Endodermal cell (in vitro differentiated cells): ENCODE measurements at regions not wholly inside any gene's neighbourhood (a gene's known extent, or its start where the extent isn't known, plus 50 kb on each side); places are given as distances from the start of the nearest gene placed in this dataset.

ENCODE experiments used
- DNase-seq: peaks from one replicate; pipeline ENCODE4 v3.0.0-alpha.2; 2017
- H3K27ac ChIP-seq: 2 replicates; pipeline ENCODE4 v1.5.1; 2013; ENCODE audit warnings: mild to moderate bottlenecking, low read depth, low read length, moderate library complexity
- H3K27me3 ChIP-seq: 2 replicates; pipeline ENCODE4 v1.6.1; 2013; ENCODE audit warnings: mild to moderate bottlenecking, low read length, moderate library complexity; ENCODE audit not compliant: insufficient read depth, control insufficient read depth, poor library complexity, severe bottlenecking
- H3K36me3 ChIP-seq: 2 replicates; pipeline ENCODE4 v1.7.0; 2013; ENCODE audit warnings: mild to moderate bottlenecking, low read length, moderate library complexity; ENCODE audit not compliant: control insufficient read depth, insufficient read depth
- H3K4me1 ChIP-seq: one replicate; pipeline ENCODE4 v1.7.0; 2013; ENCODE audit warnings: low read length; ENCODE audit not compliant: control insufficient read depth, insufficient read depth
- H3K4me3 ChIP-seq: 2 replicates; pipeline ENCODE4 v1.5.1; 2013; ENCODE audit warnings: mild to moderate bottlenecking, low read length, moderate library complexity
- H3K9ac ChIP-seq: 2 replicates; pipeline ENCODE4 v1.6.1; 2013; ENCODE audit warnings: mild to moderate bottlenecking, low read length, moderate library complexity; ENCODE audit not compliant: poor library complexity, severe bottlenecking; ENCODE audit errors: extremely low read depth
- H3K9me3 ChIP-seq: 2 replicates; pipeline ENCODE4 v1.6.1; 2013; ENCODE audit warnings: mild to moderate bottlenecking, low read length, moderate library complexity; ENCODE audit not compliant: control insufficient read depth
- H3K27ac Mint-ChIP-seq: 2 replicates; pipeline ENCODE4 v1.8.0; 2020; ENCODE audit warnings: mixed read lengths
- H3K27me3 Mint-ChIP-seq: 2 replicates; pipeline ENCODE4 v1.8.0; 2021; ENCODE audit warnings: mild to moderate bottlenecking, mixed read lengths; ENCODE audit not compliant: insufficient read depth
- H3K36me3 Mint-ChIP-seq: 2 replicates; pipeline ENCODE4 v1.8.0; 2020; ENCODE audit warnings: low read depth, mixed read lengths
- H3K4me1 Mint-ChIP-seq: 2 replicates; pipeline ENCODE4 v1.8.0; 2020; ENCODE audit warnings: mixed read lengths
- H3K4me3 Mint-ChIP-seq: 2 replicates; pipeline ENCODE4 v1.8.0; 2020; ENCODE audit warnings: mild to moderate bottlenecking, moderate library complexity, mixed read lengths
- H3K9me3 Mint-ChIP-seq: 2 replicates; pipeline ENCODE4 v1.8.0; 2020; ENCODE audit warnings: mild to moderate bottlenecking, mixed read lengths
- WGBS, 2 experiments: methylation state at CpG; one replicate each; pipeline versions ENCODE4 v1.1.5 to v1.1.7; 2013; ENCODE audit warnings: missing lambda C conversion rate in 2 of 2, mixed read lengths in 1 of 2; ENCODE audit not compliant: insufficient coverage in 1 of 2, insufficient read length in 1 of 2; 5-methylcytosine and 5-hydroxymethylcytosine counted together
- TF ChIP-seq, protein P1 (sequence below): fragments of 200-600 bp; sonication (generic); conservative IDR thresholded peaks from 2 replicates; pipeline ENCODE4 v1.5.0; 2021; ENCODE audit warnings: antibody characterized with exemption, mild to moderate bottlenecking

DNA sequence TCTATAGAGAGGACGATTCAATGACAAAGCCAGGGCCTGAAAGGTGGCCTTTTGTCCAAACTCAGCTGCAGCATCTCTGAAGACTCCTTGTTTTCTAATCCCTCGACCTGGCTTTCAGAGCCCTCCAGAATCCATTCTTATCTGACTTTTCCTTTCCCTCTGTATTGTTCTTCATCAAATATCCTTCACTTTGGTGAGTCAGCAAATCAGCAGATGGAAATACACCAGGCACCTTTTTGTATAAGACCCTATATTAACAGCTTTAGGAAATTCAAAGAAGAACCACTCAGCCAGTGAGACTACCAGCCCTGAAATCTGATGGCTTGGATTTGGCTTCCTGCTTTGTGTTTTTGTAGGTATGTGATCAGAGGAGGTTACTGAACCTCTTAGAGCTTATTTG, 81.9 kb upstream of the RAB11FIP2 start:
- no peak for DNase-seq
- Histone ChIP-seq H3K27ac (no peak overlapping the region), H3K36me3 (no peaks in the 10 kb centered on the region), H3K4me3 (no peak overlapping the region), H3K9me3 (no peaks in the 10 kb centered on the region), H3K4me1 (no peaks in the 10 kb centered on the region), H3K9ac (no peak overlapping the region), H3K27me3 (no peaks in the 10 kb centered on the region)
- TF ChIP-seq, protein P1, sequence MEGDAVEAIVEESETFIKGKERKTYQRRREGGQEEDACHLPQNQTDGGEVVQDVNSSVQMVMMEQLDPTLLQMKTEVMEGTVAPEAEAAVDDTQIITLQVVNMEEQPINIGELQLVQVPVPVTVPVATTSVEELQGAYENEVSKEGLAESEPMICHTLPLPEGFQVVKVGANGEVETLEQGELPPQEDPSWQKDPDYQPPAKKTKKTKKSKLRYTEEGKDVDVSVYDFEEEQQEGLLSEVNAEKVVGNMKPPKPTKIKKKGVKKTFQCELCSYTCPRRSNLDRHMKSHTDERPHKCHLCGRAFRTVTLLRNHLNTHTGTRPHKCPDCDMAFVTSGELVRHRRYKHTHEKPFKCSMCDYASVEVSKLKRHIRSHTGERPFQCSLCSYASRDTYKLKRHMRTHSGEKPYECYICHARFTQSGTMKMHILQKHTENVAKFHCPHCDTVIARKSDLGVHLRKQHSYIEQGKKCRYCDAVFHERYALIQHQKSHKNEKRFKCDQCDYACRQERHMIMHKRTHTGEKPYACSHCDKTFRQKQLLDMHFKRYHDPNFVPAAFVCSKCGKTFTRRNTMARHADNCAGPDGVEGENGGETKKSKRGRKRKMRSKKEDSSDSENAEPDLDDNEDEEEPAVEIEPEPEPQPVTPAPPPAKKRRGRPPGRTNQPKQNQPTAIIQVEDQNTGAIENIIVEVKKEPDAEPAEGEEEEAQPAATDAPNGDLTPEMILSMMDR = no peak
- H3K9me3 Mint-ChIP-seq = no peaks in the 10 kb centered on the region
- 64 to 76% methylated on average over 2 of the region's 2 CpGs for WGBS, 2 experiments
- H3K36me3 Mint-ChIP-seq = no peaks in the 10 kb centered on the region
- peaks cover 1% of the 10 kb centered on the region for H3K4me1 Mint-ChIP-seq
- H3K27me3 Mint-ChIP-seq = peaks cover 2% of the 10 kb centered on the region
- no peak overlapping the region for H3K27ac Mint-ChIP-seq
- H3K4me3 Mint-ChIP-seq = no peak overlapping the region

DNA sequence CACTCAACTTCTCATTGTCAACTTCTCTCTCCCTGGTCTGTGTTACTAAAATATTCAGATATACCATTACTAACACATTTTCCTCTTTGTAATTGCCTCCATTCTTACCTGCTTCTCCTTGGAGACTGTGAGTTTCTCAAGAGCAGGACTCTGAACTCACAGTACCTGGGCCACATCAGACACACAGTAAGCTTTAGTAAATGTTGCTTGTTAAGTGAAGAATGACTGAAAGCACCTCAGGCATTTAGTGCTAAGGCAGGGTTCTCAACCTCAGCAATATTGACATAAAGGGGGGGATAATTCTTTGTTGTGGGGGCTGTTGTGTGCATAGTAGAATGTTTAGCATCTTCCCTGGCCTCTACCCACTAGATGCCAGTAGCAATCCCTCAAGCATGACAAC, 72.0 kb upstream of the RAB11FIP2 start:
- no peaks in the 10 kb centered on the region for H3K36me3 ChIP-seq
- no peaks in the 10 kb centered on the region for H3K27me3 ChIP-seq
- no peak overlapping the region for H3K4me3 Mint-ChIP-seq
- H3K9me3 ChIP-seq = no peaks in the 10 kb centered on the region
- no peak overlapping the region for H3K4me3 ChIP-seq
- TF ChIP-seq, protein P1 = no peak
- H3K4me1 Mint-ChIP-seq = no peaks in the 10 kb centered on the region
- H3K9ac ChIP-seq = no peak overlapping the region
- no peaks in the 10 kb centered on the region for H3K4me1 ChIP-seq
- H3K36me3 Mint-ChIP-seq = no peaks in the 10 kb centered on the region
- no peak overlapping the region for H3K27ac ChIP-seq
- H3K9me3 Mint-ChIP-seq = no peaks in the 10 kb centered on the region
- H3K27me3 Mint-ChIP-seq = peaks cover under 1% of the 10 kb centered on the region
- no peak overlapping the region for H3K27ac Mint-ChIP-seq
- no peak for DNase-seq

DNA sequence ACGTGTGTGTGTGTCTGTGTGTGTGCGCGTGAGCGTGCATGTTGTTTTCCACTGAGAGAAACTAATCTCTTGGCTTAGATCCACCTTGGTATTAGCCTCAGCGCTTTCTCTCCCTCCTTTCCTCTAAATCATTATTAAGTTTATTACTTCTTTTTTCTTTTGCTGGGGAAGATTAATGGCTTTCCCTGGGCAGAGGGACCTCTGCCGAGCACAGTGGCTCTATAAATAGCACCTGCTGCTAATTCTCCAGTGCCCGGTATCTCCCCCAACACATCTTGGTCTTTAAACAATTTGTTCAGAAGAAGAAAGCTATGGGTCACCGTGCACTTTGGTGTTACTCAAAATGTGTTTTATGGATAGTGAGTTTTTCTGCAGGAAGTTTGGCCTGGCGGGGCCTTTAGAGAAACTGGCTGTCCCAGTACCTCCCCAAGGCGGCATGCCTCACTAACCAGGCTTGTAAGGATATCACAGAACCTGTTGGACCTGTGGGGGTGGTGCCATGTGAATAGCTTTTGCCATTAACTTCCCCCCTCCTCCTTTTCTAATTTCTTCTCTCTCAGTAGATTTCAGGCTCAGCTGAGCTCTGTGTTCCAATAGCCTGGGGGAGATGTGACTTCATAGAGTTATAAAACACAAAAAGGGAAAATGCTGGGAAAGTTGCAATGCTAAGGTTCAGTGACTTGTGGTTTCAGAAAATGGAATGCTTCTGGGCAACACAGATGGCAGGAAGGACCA, 70.1 kb upstream of the RAB11FIP2 start:
- TF ChIP-seq, protein P1 = no peak
- Histone ChIP-seq H3K27me3 (no peaks in the 10 kb centered on the region), H3K27ac (no peak overlapping the region), H3K9ac (no peak overlapping the region), H3K9me3 (no peaks in the 10 kb centered on the region), H3K36me3 (no peaks in the 10 kb centered on the region), H3K4me3 (no peak overlapping the region), H3K4me1 (no peaks in the 10 kb centered on the region)
- no peak for DNase-seq
- H3K4me1 Mint-ChIP-seq = no peaks in the 10 kb centered on the region
- H3K27ac Mint-ChIP-seq = no peak overlapping the region
- H3K9me3 Mint-ChIP-seq = no peaks in the 10 kb centered on the region
- H3K27me3 Mint-ChIP-seq = peaks cover 1% of the 10 kb centered on the region
- 95 to 100% methylated on average over 3 to 10 of the region's 10 CpGs for WGBS, 2 experiments
- no peaks in the 10 kb centered on the region for H3K36me3 Mint-ChIP-seq
- H3K4me3 Mint-ChIP-seq = no peak overlapping the region
